A673 (cell line): ENCODE measurements at regions not wholly inside any gene's neighbourhood (a gene's known extent, or its start where the extent isn't known, plus 50 kb on each side); places are given as distances from the start of the nearest gene placed in this dataset.
"Not testable (repeated sequence)": the region's sequence is repeated elsewhere in the genome, so short reads cannot be mapped to it uniquely, and the experiment has no call there.

Experiments used
- BruUV-seq: library from RNA; stranded (reverse); fragments of 400-500 nt; replicated peaks from 2 replicates; lab custom pipeline; 2021; lab: Mats Ljungman, UMichigan
- CTCF ChIA-PET: fragments of 300-600 bp; sonication (Branson Sonifier 250); formaldehyde crosslinking; loops from one replicate; lab custom pipeline; 2022; ENCODE audit warnings: antibody characterized with exemption; lab: Charles Lee
- POLR2A ChIA-PET: fragments of 300-600 bp; sonication (Branson Sonifier 250); formaldehyde crosslinking; loops from one replicate; lab custom pipeline; 2022; ENCODE audit warnings: antibody characterized with exemption; ENCODE audit not compliant: low non-redundant PET; lab: Charles Lee
- DNase-seq: peaks from one replicate; pipeline ENCODE4 v3.0.0-alpha.2; 2015; ENCODE audit warnings: low spot score
- H3K27ac ChIP-seq: fragments of 200-600 bp; sonication (generic); 2 replicates; pipeline ENCODE4 v1.5.1; 2016; ENCODE audit warnings: mixed run types, low read depth, mild to moderate bottlenecking, mixed read lengths, antibody characterized with exemption, low read length; ENCODE audit not compliant: poor library complexity, severe bottlenecking
- H3K27me3 ChIP-seq: fragments of 200-600 bp; sonication (generic); replicated peaks from 2 replicates; pipeline ENCODE4 v1.6.1; 2017; ENCODE audit warnings: mixed run types, low read depth, mild to moderate bottlenecking, mixed read lengths, antibody characterized with exemption, low read length; ENCODE audit not compliant: insufficient read depth, poor library complexity
- H3K36me3 ChIP-seq: fragments of 200-600 bp; sonication (generic); 2 replicates; pipeline ENCODE4 v1.6.1; 2016; ENCODE audit warnings: mixed run types, mild to moderate bottlenecking, mixed read lengths, antibody characterized with exemption, low read length; ENCODE audit not compliant: insufficient read depth, poor library complexity, severe bottlenecking
- H3K4me1 ChIP-seq: fragments of 200-600 bp; sonication (generic); 2 replicates; pipeline ENCODE4 v1.6.1; 2017; ENCODE audit warnings: mixed run types, mild to moderate bottlenecking, mixed read lengths, antibody characterized with exemption, low read length; ENCODE audit not compliant: insufficient read depth, poor library complexity, severe bottlenecking
- H3K4me3 ChIP-seq: fragments of 200-600 bp; sonication (generic); 2 replicates; pipeline ENCODE4 v1.5.1; 2016; ENCODE audit warnings: low read depth, mixed run types, mild to moderate bottlenecking, mixed read lengths, low read length; ENCODE audit not compliant: poor library complexity, severe bottlenecking
- H3K9me3 ChIP-seq: fragments of 200-600 bp; sonication (generic); 2 replicates; pipeline ENCODE4 v1.6.1; 2016; ENCODE audit warnings: mixed run types, low read depth, mild to moderate bottlenecking, mixed read lengths, antibody characterized with exemption, low read length; ENCODE audit not compliant: poor library complexity, severe bottlenecking
- EZH2 ChIP-seq: fragments of 200-600 bp; sonication (generic); IDR thresholded peaks from 2 replicates; pipeline ENCODE4 v1.6.1; 2017; ENCODE audit warnings: borderline replicate concordance, low read depth, mild to moderate bottlenecking, mixed read lengths, antibody characterized with exemption, low read length; ENCODE audit not compliant: poor library complexity, severe bottlenecking
- intact Hi-C: fragments of 100-400 bp; cut with micrococcal nuclease; formaldehyde crosslinking; loops from one replicate; pipeline ENCODE4 v1.10.0; 2022; ENCODE audit not compliant: unreplicated experiment
- TF ChIP-seq, protein P1 (sequence below): fragments of 300-800, 200-600 bp; sonication (generic); conservative IDR thresholded peaks from 2 replicates; pipeline ENCODE4 v1.5.1; 2017; ENCODE audit warnings: low read depth, mild to moderate bottlenecking, antibody characterized with exemption, low read length, moderate library complexity, mixed read lengths

DNA sequence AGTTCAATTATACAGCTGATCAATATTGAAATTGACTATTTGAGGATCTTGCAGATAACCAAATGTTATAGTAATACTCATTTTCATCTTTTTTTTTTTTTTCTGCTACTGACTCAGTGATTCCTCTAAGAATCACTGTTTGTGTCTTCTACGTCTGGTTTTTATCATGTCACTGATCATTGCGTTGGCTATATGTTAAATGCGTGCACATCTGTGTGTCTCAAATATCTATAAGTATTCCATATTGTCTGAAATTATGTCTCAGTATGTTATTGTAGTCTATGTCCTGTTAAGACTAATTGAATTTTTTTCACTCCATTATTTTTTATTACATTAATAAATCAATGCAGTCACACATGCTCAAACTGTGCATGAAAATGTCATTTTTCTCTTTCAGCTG, 200.5 kb downstream of the PCDH20 start:
- no peaks in the 10 kb centered on the region for H3K9me3 ChIP-seq
- no peaks in the 10 kb centered on the region for H3K36me3 ChIP-seq
- ChIA-PET POLR2A (no interaction called here), CTCF (no interaction called here)
- peaks cover 18% of the 10 kb centered on the region for H3K27me3 ChIP-seq
- no peak for DNase-seq
- intact Hi-C loops, result no loop called here
- no peak overlapping the region for H3K27ac ChIP-seq
- TF ChIP-seq EZH2, result no peak
- TF ChIP-seq, protein P1, sequence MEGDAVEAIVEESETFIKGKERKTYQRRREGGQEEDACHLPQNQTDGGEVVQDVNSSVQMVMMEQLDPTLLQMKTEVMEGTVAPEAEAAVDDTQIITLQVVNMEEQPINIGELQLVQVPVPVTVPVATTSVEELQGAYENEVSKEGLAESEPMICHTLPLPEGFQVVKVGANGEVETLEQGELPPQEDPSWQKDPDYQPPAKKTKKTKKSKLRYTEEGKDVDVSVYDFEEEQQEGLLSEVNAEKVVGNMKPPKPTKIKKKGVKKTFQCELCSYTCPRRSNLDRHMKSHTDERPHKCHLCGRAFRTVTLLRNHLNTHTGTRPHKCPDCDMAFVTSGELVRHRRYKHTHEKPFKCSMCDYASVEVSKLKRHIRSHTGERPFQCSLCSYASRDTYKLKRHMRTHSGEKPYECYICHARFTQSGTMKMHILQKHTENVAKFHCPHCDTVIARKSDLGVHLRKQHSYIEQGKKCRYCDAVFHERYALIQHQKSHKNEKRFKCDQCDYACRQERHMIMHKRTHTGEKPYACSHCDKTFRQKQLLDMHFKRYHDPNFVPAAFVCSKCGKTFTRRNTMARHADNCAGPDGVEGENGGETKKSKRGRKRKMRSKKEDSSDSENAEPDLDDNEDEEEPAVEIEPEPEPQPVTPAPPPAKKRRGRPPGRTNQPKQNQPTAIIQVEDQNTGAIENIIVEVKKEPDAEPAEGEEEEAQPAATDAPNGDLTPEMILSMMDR, result no peak
- H3K4me3 ChIP-seq, result no peak overlapping the region
- BruUV-seq, result no TSS peak
- H3K4me1 ChIP-seq, result no peaks in the 10 kb centered on the region

DNA sequence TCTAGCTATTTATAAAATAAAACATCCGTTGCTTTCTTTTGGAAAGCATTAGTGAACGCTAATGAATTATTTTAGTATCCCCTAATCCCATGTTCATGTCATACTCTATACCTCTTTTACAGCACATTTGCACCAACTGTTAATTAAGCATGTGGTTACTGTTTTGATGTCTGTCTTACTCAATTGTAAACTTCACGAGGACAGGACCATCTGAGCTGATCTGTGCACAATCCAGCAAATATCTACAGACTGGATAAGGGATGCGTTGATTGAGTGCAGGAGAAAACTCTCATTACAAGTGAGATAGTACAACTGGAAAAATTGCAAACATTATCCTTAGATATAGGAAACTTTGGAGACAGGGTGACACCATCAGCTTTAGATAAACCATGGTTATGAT, 201.1 kb downstream of the PCDH20 start:
- ChIA-PET POLR2A (no interaction called here), CTCF (no interaction called here)
- peaks cover 18% of the 10 kb centered on the region for H3K27me3 ChIP-seq
- no TSS peak for BruUV-seq
- no peak overlapping the region for H3K4me3 ChIP-seq
- H3K27ac ChIP-seq, result no peak overlapping the region
- no peaks in the 10 kb centered on the region for H3K36me3 ChIP-seq
- no peak for TF ChIP-seq EZH2
- TF ChIP-seq, protein P1, result no peak
- no peaks in the 10 kb centered on the region for H3K4me1 ChIP-seq
- H3K9me3 ChIP-seq, result no peaks in the 10 kb centered on the region
- no peak for DNase-seq
- intact Hi-C loops, result no loop called here

DNA sequence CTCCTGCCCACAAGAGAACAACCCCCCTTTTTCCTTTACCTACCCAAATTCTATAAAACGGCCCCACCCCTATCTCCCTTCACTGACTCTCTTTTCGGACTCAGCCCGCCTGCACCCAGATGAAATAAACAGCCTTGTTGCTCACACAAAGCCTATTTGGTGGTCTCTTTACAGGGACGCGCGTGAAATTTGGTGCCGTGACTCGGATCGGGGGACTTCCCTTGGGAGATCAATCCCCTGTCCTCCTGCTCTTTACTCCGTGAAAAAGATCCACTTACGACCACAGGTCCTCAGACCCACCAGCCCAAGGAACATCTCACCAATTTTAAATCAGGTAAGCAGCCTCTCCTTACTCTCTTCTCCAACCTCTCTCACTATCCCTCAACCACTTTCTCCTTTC, 209.8 kb downstream of the PCDH20 start:
- H3K9me3 ChIP-seq, DNase-seq, H3K27me3 ChIP-seq, H3K4me1 ChIP-seq, H3K27ac ChIP-seq, CTCF ChIA-PET, POLR2A ChIA-PET, H3K4me3 ChIP-seq, H3K36me3 ChIP-seq, intact Hi-C loops, BruUV-seq: not testable (repeated sequence)

DNA sequence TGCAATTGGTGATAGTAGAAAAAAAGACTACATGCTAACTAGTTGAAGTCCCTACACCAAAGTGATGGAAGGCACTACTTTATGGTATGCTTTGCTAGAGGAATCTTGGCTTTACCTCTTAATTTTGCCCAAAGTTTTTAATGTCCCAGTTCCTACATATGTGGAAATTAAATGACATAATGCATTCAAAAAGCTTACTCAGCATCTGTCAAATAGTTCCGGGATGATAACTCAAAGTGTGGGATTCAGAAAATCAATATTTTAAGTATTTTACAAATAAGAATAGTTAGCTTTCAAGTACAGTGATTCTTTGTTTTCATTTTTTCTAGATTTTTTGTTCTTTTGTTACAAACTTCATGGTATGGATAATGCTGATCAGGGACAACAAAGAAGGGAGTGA, 211.6 kb downstream of the PCDH20 start:
- no peaks in the 10 kb centered on the region for H3K9me3 ChIP-seq
- TF ChIP-seq EZH2, result no peak
- TF ChIP-seq, protein P1, result no peak
- ChIA-PET CTCF (no interaction called here), POLR2A (no interaction called here)
- no peak overlapping the region for H3K27ac ChIP-seq
- no TSS peak for BruUV-seq
- no peaks in the 10 kb centered on the region for H3K36me3 ChIP-seq
- no peak overlapping the region for H3K4me3 ChIP-seq
- no peaks in the 10 kb centered on the region for H3K27me3 ChIP-seq
- DNase-seq, result no peak
- intact Hi-C loops, result no loop called here
- no peaks in the 10 kb centered on the region for H3K4me1 ChIP-seq
